ENCODE measurements at regions not wholly inside any gene's neighbourhood (a gene's known extent, or its start where the extent isn't known, plus 50 kb on each side); places are given as distances from the start of the nearest gene placed in this dataset.

GRCh38 chr11:79683930-79684329 is 243.1 kb upstream of the TENM4 start:
- no peak overlapping the region for H2AFZ ChIP-seq (ENCODE audit: low read length)
- H3K9me2 ChIP-seq (replicated peaks; ENCODE audit: low read length), result no peaks in the 10 kb centered on the region
- H4K20me1 ChIP-seq (ENCODE audit: low read length), result no peaks in the 10 kb centered on the region
- no peaks in the 10 kb centered on the region for H3K36me3 ChIP-seq (ENCODE audit: low read depth, low read length)
- H3K9me3 ChIP-seq (ENCODE audit: low read length), result no peaks in the 10 kb centered on the region
- no TSS peak for BruUV-seq (replicated peaks)
- H3K4me3 ChIP-seq (ENCODE audit: low read length), result no peak overlapping the region
- H3K79me2 ChIP-seq (ENCODE audit: low read length), result no peaks in the 10 kb centered on the region
- DNase-seq (no peak), ATAC-seq (no peak)
- H3K27ac ChIP-seq (ENCODE audit: low read length), result no peak overlapping the region
- no peak overlapping the region for H3K9ac ChIP-seq (ENCODE audit: low read length)
- intact Hi-C loops (cut with micrococcal nuclease), result no loop called here
- H3K4me2 ChIP-seq (ENCODE audit: low read length), result no peak overlapping the region
- H3F3A ChIP-seq (ENCODE audit: low read length, unreplicated experiment), result no peaks in the 10 kb centered on the region
- CTCF ChIA-PET, result no interaction called here
- no peaks in the 10 kb centered on the region for H3K4me1 ChIP-seq (ENCODE audit: insufficient read depth, low read length)
- H3K27me3 ChIP-seq (ENCODE audit: low read length), result no peaks in the 10 kb centered on the region
- POLR2A ChIA-PET (ENCODE audit: unreplicated experiment), result no interaction called here
- TF ChIP-seq CTCF (conservative IDR thresholded peaks at IDR 0.05; ENCODE audit: low read depth, low read length) (no peak), EZH2 (IDR thresholded peaks at IDR 0.05; ENCODE audit: low read length, unreplicated experiment) (no peak), EZH2phosphoT487 (IDR thresholded peaks at IDR 0.05; ENCODE audit: borderline replicate concordance, low read length) (no peak)

GRCh38 chr11:79678780-79679452 is 238.1 kb upstream of the TENM4 start:
- H3K4me2 ChIP-seq (ENCODE audit: low read length), result no peak overlapping the region
- no peaks in the 10 kb centered on the region for H4K20me1 ChIP-seq (ENCODE audit: low read length)
- H3F3A ChIP-seq (ENCODE audit: low read length, unreplicated experiment), result no peaks in the 10 kb centered on the region
- ATAC-seq, result no peak
- H3K9me3 ChIP-seq (ENCODE audit: low read length), result 0 out of 2 replicates have a peak, but pooled peaks cover 4% of the 10 kb centered on the region
- CTCF ChIA-PET, result no interaction called here
- no peaks in the 10 kb centered on the region for H3K9me2 ChIP-seq (replicated peaks; ENCODE audit: low read length)
- H3K79me2 ChIP-seq (ENCODE audit: low read length), result no peaks in the 10 kb centered on the region
- intact Hi-C loops (cut with micrococcal nuclease), result no loop called here
- no peak overlapping the region for H3K4me3 ChIP-seq (ENCODE audit: low read length)
- POLR2A ChIA-PET (ENCODE audit: unreplicated experiment), result no interaction called here
- H3K27ac ChIP-seq (ENCODE audit: low read length), result no peak overlapping the region
- H2AFZ ChIP-seq (ENCODE audit: low read length), result no peak overlapping the region
- TF ChIP-seq CTCF (conservative IDR thresholded peaks at IDR 0.05; ENCODE audit: low read depth, low read length) (no peak), EZH2 (IDR thresholded peaks at IDR 0.05; ENCODE audit: low read length, unreplicated experiment) (no peak), EZH2phosphoT487 (IDR thresholded peaks at IDR 0.05; ENCODE audit: borderline replicate concordance, low read length) (no peak)
- no peak overlapping the region for H3K9ac ChIP-seq (ENCODE audit: low read length)
- no peaks in the 10 kb centered on the region for H3K27me3 ChIP-seq (ENCODE audit: low read length)
- no TSS peak for BruUV-seq (replicated peaks)
- H3K36me3 ChIP-seq (ENCODE audit: low read depth, low read length), result no peaks in the 10 kb centered on the region
- no peaks in the 10 kb centered on the region for H3K4me1 ChIP-seq (ENCODE audit: insufficient read depth, low read length)
- DNase-seq, result no peak

GRCh38 chr11:79676396-79676795 is 235.6 kb upstream of the TENM4 start:
- no peaks in the 10 kb centered on the region for H3F3A ChIP-seq (ENCODE audit: low read length, unreplicated experiment)
- H3K4me1 ChIP-seq (ENCODE audit: insufficient read depth, low read length), result no peaks in the 10 kb centered on the region
- no peaks in the 10 kb centered on the region for H4K20me1 ChIP-seq (ENCODE audit: low read length)
- H3K79me2 ChIP-seq (ENCODE audit: low read length), result no peaks in the 10 kb centered on the region
- POLR2A ChIA-PET (ENCODE audit: unreplicated experiment), result no interaction called here
- no peak overlapping the region for H3K9ac ChIP-seq (ENCODE audit: low read length)
- BruUV-seq (replicated peaks), result no TSS peak
- no peak overlapping the region for H3K4me3 ChIP-seq (ENCODE audit: low read length)
- intact Hi-C loops (cut with micrococcal nuclease), result no loop called here
- H2AFZ ChIP-seq (ENCODE audit: low read length), result no peak overlapping the region
- CTCF ChIA-PET, result no interaction called here
- no peaks in the 10 kb centered on the region for H3K9me2 ChIP-seq (replicated peaks; ENCODE audit: low read length)
- H3K27ac ChIP-seq (ENCODE audit: low read length), result no peak overlapping the region
- H3K27me3 ChIP-seq (ENCODE audit: low read length), result no peaks in the 10 kb centered on the region
- TF ChIP-seq EZH2 (IDR thresholded peaks at IDR 0.05; ENCODE audit: low read length, unreplicated experiment) (no peak), CTCF (conservative IDR thresholded peaks at IDR 0.05; ENCODE audit: low read depth, low read length) (no peak), EZH2phosphoT487 (IDR thresholded peaks at IDR 0.05; ENCODE audit: borderline replicate concordance, low read length) (no peak)
- no peak for DNase-seq
- no peaks in the 10 kb centered on the region for H3K36me3 ChIP-seq (ENCODE audit: low read depth, low read length)
- no peak for ATAC-seq
- H3K9me3 ChIP-seq (ENCODE audit: low read length), result 0 out of 2 replicates have a peak, but pooled peaks cover 4% of the 10 kb centered on the region
- no peak overlapping the region for H3K4me2 ChIP-seq (ENCODE audit: low read length)

Measured in PC-3 (cell line).